PC-9 (cell line): ENCODE measurements at regions not wholly inside any gene's neighbourhood (a gene's known extent, or its start where the extent isn't known, plus 50 kb on each side); places are given as distances from the start of the nearest gene placed in this dataset.

Source experiments
- BruUV-seq: library from RNA; stranded (reverse); fragments of 400-500 nt; replicated peaks from 2 replicates; lab custom pipeline; 2021; lab: Mats Ljungman, UMichigan
- CTCF ChIA-PET: fragments of 300-600 bp; sonication (Branson Sonifier 250); formaldehyde crosslinking; loops from one replicate; lab custom pipeline; 2022; ENCODE audit warnings: antibody characterized with exemption; lab: Charles Lee
- POLR2A ChIA-PET: fragments of 300-600 bp; sonication (Branson Sonifier 250); formaldehyde crosslinking; loops from one replicate; lab custom pipeline; 2022; ENCODE audit warnings: antibody characterized with exemption; ENCODE audit not compliant: unreplicated experiment; lab: Charles Lee
- DNase-seq, 2 experiments: peaks; one replicate each; pipeline versions ENCODE4 v3.0.0 to v3.0.0-alpha.2; 2015 to 2022; ENCODE audit warnings: mixed read lengths in 1 of 2
- H2AFZ ChIP-seq: fragments of 200-600 bp; sonication (generic); 2 replicates; pipeline ENCODE4 v1.8.1; 2017; ENCODE audit warnings: antibody characterized with exemption
- H3F3A ChIP-seq: fragments of 200-600 bp; sonication (generic); 2 replicates; pipeline ENCODE4 v1.8.1; 2017; ENCODE audit warnings: antibody characterized with exemption, mild to moderate bottlenecking, low read depth; ENCODE audit not compliant: insufficient read depth
- H3K27ac ChIP-seq: fragments of 200-600 bp; sonication (generic); 2 replicates; pipeline ENCODE4 v1.6.1; 2016; ENCODE audit warnings: mixed run types
- H3K27me3 ChIP-seq: fragments of 200-600 bp; sonication (generic); 2 replicates; pipeline ENCODE4 v1.6.1; 2016; ENCODE audit warnings: low read depth, mixed run types; ENCODE audit not compliant: insufficient read depth
- H3K36me3 ChIP-seq: fragments of 200-600 bp; sonication (generic); 2 replicates; pipeline ENCODE4 v1.6.1; 2016; ENCODE audit warnings: low read depth, mixed run types
- H3K4me1 ChIP-seq: fragments of 200-600 bp; sonication (generic); replicated peaks from 2 replicates; pipeline ENCODE4 v1.6.1; 2016; ENCODE audit warnings: mixed run types; ENCODE audit not compliant: insufficient read depth
- H3K4me2 ChIP-seq: fragments of 200-600 bp; sonication (generic); 2 replicates; pipeline ENCODE4 v1.6.1; 2017; ENCODE audit warnings: mixed run types
- H3K4me3 ChIP-seq: fragments of 200-600 bp; sonication (generic); 2 replicates; pipeline ENCODE4 v1.6.1; 2016; ENCODE audit warnings: mixed run types
- H3K79me2 ChIP-seq: fragments of 200-600 bp; sonication (generic); 2 replicates; pipeline ENCODE4 v1.6.1; 2017; ENCODE audit warnings: low read depth, mixed run types
- H3K9me2 ChIP-seq: fragments of 200-600 bp; sonication (generic); 2 replicates; pipeline ENCODE4 v1.8.1; 2017; ENCODE audit warnings: mild to moderate bottlenecking; ENCODE audit not compliant: insufficient read depth
- H3K9me3 ChIP-seq: fragments of 200-600 bp; sonication (generic); 2 replicates; pipeline ENCODE4 v1.8.1; 2016; ENCODE audit warnings: low read depth; ENCODE audit not compliant: insufficient read depth
- H4K20me1 ChIP-seq: fragments of 200-600 bp; sonication (generic); 2 replicates; pipeline ENCODE4 v1.8.1; 2017; ENCODE audit not compliant: insufficient read depth
- EZH2 ChIP-seq: fragments of 200-600 bp; sonication (generic); IDR thresholded peaks from 2 replicates; pipeline ENCODE4 v1.8.0; 2017; ENCODE audit warnings: antibody characterized with exemption, low read depth
- intact Hi-C: fragments of 100-400 bp; cut with micrococcal nuclease; formaldehyde crosslinking; loops from one replicate; pipeline ENCODE4 v1.10.0; 2022; ENCODE audit not compliant: unreplicated experiment
- TF ChIP-seq, protein P1 (sequence below): fragments of 200-600 bp; sonication (generic); conservative IDR thresholded peaks from 2 replicates; pipeline ENCODE4 v1.6.1; 2017; ENCODE audit warnings: mixed run types, antibody characterized with exemption, mild to moderate bottlenecking, moderate library complexity

DNA sequence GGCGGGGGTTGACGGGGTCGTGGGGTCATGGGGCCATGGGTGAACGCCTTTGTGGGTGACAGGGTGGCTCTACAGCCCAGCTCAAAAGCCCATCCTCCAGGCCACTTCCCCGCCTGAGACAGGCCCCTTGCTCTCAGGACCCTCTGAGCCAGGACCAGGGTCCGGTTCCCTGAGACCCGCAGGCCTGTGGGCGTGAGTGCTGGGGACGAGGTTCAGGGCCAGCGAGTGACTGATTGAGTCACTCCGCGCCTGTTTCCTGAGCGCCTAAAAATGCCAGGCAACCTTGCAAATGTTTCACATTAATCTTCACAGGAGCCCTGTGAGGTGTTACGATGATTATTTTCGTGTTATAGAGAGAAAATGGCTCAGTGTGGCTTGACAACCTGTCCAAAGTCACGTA lies 97.8 kb downstream of the ZNF674 start:
- no peaks in the 10 kb centered on the region for H3K36me3 ChIP-seq
- TF ChIP-seq, protein P1, sequence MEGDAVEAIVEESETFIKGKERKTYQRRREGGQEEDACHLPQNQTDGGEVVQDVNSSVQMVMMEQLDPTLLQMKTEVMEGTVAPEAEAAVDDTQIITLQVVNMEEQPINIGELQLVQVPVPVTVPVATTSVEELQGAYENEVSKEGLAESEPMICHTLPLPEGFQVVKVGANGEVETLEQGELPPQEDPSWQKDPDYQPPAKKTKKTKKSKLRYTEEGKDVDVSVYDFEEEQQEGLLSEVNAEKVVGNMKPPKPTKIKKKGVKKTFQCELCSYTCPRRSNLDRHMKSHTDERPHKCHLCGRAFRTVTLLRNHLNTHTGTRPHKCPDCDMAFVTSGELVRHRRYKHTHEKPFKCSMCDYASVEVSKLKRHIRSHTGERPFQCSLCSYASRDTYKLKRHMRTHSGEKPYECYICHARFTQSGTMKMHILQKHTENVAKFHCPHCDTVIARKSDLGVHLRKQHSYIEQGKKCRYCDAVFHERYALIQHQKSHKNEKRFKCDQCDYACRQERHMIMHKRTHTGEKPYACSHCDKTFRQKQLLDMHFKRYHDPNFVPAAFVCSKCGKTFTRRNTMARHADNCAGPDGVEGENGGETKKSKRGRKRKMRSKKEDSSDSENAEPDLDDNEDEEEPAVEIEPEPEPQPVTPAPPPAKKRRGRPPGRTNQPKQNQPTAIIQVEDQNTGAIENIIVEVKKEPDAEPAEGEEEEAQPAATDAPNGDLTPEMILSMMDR = no peak
- no peak for TF ChIP-seq EZH2
- no TSS peak for BruUV-seq
- no peaks in the 10 kb centered on the region for H3K27me3 ChIP-seq
- no peaks in the 10 kb centered on the region for H4K20me1 ChIP-seq
- H2AFZ ChIP-seq = no peak overlapping the region
- H3F3A ChIP-seq = no peaks in the 10 kb centered on the region
- H3K9me2 ChIP-seq = no peaks in the 10 kb centered on the region
- H3K27ac ChIP-seq = peak overlapping the region; percentile 50
- CTCF ChIA-PET = no interaction called here
- POLR2A ChIA-PET = interaction anchor here (0.6 kb wide), 1 partner anchor 274 kb away, joined by 3 read pairs; no protein-coding TSS in a partner anchor
- H3K4me2 ChIP-seq = peak overlapping the region; percentile 68
- no peaks in the 10 kb centered on the region for H3K9me3 ChIP-seq
- no peaks in the 10 kb centered on the region for H3K79me2 ChIP-seq
- no peak for DNase-seq
- intact Hi-C loops = no loop called here
- H3K4me1 ChIP-seq = no peaks in the 10 kb centered on the region
- peak overlapping the region; percentile 62; the same call in 1 of the 2 replicates for H3K4me3 ChIP-seq

DNA sequence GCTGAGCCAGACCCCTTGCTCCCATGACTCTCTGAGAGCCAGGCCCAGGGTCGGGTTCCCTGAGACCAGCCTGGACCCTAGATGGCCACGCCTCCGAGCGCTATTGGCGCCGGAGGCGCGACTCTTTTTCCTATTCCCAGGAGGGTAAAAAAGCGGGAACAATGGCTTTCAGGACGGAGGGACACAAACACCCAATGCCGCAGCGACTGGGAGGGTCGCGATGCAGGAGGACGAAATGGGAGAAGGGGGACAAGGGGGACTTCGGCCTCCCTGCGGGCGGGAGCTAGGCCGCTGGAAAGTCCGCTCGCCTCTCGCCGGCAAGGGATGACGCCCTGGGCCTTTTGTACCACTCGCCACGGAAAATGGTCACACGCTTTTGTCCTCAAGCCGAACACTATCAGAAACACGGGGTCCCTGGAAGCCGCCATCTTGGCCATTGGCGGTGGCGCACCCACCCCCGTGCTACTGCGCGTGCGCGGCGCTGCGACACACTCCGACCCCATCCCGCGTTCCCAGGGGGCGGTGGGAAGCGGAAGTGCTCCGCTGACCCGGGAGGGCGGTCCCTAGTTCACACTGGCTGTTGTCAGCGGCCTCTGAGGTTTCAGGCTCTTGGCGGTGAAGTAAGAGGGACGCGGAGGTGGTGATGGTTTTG lies 98.4 kb downstream of the ZNF674 start:
- Histone ChIP-seq H3F3A (no peaks in the 10 kb centered on the region), H3K4me2 (peak overlapping the region; percentile 72), H3K4me1 (no peaks in the 10 kb centered on the region), H4K20me1 (no peaks in the 10 kb centered on the region), H3K79me2 (no peaks in the 10 kb centered on the region), H3K9me3 (no peaks in the 10 kb centered on the region), H3K9me2 (no peaks in the 10 kb centered on the region), H3K4me3 (peak overlapping the region; percentile 62; the same call in 1 of the 2 replicates), H2AFZ (peak overlapping the region; percentile 85), H3K27ac (peak overlapping the region; percentile 79), H3K36me3 (no peaks in the 10 kb centered on the region), H3K27me3 (no peaks in the 10 kb centered on the region)
- TSS peak; percentile 65 for BruUV-seq
- peak; percentile 71 to 73 for DNase-seq
- intact Hi-C loops = no loop called here
- CTCF ChIA-PET = no interaction called here
- no peak for TF ChIP-seq EZH2
- TF ChIP-seq, protein P1 = no peak
- POLR2A ChIA-PET = no interaction called here

DNA sequence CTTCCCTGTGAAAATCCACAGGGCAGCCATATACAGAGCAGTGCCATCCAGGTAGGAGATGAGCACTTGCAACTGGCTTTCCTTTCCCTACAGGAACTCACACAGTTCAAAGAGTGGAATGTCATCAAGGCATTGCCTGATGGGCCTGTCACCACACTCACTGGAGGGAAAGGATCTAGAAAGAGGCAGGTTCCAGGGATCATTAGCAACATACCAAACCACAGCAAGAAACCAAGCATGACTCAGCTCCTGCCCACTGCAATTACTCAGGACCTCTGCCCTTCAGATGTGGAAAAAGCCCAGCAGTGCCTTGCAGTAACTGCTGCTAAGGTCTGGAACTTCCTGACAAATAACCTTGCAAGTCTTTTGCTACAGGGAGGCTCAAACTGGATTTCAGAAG lies 101.2 kb downstream of the ZNF674 start:
- intact Hi-C loops = no loop called here
- H3K4me2 ChIP-seq = no peak overlapping the region
- no peaks in the 10 kb centered on the region for H3K79me2 ChIP-seq
- no peaks in the 10 kb centered on the region for H3K27me3 ChIP-seq
- peak overlapping the region; percentile 46; the same call in 1 of the 2 replicates for H3K27ac ChIP-seq
- H3F3A ChIP-seq = no peaks in the 10 kb centered on the region
- no peaks in the 10 kb centered on the region for H4K20me1 ChIP-seq
- BruUV-seq = no TSS peak
- H3K9me3 ChIP-seq = no peaks in the 10 kb centered on the region
- TF ChIP-seq EZH2 = no peak
- TF ChIP-seq, protein P1 = no peak
- no peaks in the 10 kb centered on the region for H3K4me1 ChIP-seq
- H2AFZ ChIP-seq = no peak overlapping the region
- no peaks in the 10 kb centered on the region for H3K9me2 ChIP-seq
- CTCF ChIA-PET = no interaction called here
- POLR2A ChIA-PET = interaction anchor here (0.7 kb wide), 1 partner anchor 82 kb away, joined by 3 read pairs; no protein-coding TSS in a partner anchor
- peak; percentile 17 to 73 for DNase-seq
- no peaks in the 10 kb centered on the region for H3K36me3 ChIP-seq
- H3K4me3 ChIP-seq = no peak overlapping the region
